ENCODE measurements at regions not wholly inside any gene's neighbourhood (a gene's known extent, or its start where the extent isn't known, plus 50 kb on each side); places are given as distances from the start of the nearest gene placed in this dataset.
"Not testable (repeated sequence)": the region's sequence is repeated elsewhere in the genome, so short reads cannot be mapped to it uniquely, and the experiment has no call there.

DNA sequence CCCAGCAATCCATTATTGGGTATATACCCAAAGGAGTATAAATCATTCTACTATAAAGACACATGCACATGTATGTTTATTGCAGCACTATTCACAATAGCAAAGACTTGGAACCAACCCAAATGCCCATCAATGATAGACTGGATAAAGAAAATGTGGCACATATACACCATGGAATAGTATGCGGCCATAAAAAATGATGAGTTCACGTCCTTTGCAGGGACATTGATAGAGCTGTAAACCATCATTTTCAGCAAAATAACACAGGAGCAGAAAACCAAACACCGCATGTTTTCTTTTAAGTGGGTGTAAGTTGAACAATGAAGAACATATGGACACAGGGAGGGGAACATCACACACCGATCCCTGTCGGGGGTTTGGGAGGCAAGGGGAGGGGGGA is 56.7 kb downstream of the PALS2 start:
- H3K27me3 Mint-ChIP-seq, H3K4me1 Mint-ChIP-seq, H3K27ac Mint-ChIP-seq, DNase-seq, H3K4me3 Mint-ChIP-seq: not testable (repeated sequence)
- Mint-ChIP-seq H3K36me3 (peaks cover 61% of the 10 kb centered on the region), H3K9me3 (peaks cover 27% of the 10 kb centered on the region)

DNA sequence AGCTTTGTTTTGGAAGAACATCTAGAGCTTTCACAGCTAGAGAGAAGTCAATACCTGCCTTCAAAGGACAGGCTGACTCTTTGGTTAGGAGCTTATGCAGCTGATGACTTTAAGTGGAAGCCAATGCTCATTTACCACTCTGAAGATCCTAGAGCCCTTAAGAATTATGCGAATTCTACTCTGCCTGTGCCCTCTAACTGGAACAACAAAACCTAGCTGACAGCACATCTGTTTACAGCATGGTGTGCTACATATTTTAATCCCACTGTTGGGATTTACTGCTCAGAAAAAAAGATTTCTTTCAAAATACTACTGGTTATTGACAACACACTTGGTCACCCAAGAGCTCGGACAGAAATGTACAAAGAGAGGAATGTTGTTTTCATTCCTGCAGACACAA is 57.3 kb downstream of the PALS2 start:
- H3K27me3 Mint-ChIP-seq: no peaks in the 10 kb centered on the region

DNA sequence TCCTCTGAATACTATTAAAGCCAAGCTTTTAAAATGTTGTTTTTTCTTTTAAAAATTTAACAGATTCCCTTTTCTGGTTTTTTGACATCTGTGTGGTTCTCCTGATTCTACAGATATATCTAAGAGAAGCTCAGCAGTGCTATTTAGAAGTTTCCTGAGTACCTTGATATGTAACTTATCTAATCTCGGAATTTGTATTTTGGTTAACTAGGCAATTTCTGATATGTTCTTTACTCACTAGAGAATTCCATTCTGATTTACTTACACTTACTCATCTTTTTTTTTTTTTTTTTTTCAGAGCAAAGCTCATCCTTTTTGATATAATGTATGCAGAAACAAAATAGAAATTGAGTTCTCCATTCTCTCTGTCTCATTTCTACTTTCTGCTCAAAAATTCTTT is 63.8 kb downstream of the PALS2 start:
- Mint-ChIP-seq H3K4me3 (no peak overlapping the region), H3K9me3 (no peaks in the 10 kb centered on the region), H3K36me3 (peaks cover 35% of the 10 kb centered on the region), H3K27me3 (no peaks in the 10 kb centered on the region), H3K27ac (no peak overlapping the region), H3K4me1 (peaks cover 7% of the 10 kb centered on the region)
- DNase-seq: no peak

More for the DNA sequence above, 57.3 kb downstream of the PALS2 start:
- peaks cover 27% of the 10 kb centered on the region for H3K9me3 Mint-ChIP-seq
- H3K4me3 Mint-ChIP-seq: no peak overlapping the region
- H3K4me1 Mint-ChIP-seq: peaks cover 7% of the 10 kb centered on the region
- H3K36me3 Mint-ChIP-seq: peaks cover 58% of the 10 kb centered on the region
- H3K27ac Mint-ChIP-seq: no peak overlapping the region
- no peak for DNase-seq

DNA sequence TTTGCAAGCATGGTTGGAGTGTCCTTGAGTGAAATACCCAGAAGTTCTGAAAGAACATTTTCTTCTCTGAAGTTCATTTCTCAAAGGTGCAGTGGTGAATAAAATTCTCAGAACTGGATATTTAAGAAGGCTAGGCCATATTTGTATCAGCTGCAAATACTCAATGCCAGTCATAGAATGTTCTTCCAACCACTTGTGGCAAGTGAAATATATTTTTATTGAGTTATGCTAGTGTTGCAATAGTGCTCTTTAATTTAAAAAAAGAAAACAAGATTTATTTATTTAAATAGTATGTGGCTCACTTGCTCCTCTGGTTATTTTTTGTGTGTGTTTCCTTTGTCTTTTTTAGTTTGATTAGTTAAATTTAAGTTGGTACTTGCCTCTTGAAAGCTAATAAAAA is 64.5 kb downstream of the PALS2 start:
- Mint-ChIP-seq H3K27ac (no peak overlapping the region), H3K4me1 (peaks cover 7% of the 10 kb centered on the region)

DNA sequence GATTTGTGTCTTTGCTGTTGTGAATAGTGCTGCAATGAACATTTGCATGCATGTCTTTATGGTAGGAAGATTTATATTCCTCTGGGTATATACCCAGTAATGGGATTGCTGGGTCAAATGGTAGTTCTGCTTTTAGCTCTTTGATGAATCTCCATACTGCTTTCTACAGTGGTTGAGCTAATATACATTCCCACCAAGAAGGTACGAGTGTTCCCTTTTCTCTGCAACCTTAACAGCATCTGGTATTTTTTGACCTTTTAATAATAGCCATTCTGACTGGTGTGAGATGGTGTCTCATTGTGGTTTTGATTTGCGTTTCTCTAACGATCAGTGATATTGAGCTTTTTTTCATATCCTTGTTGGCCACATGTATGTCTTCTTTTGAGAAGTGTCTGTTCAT is 71.3 kb downstream of the PALS2 start:
- H3K36me3 Mint-ChIP-seq: peaks cover 38% of the 10 kb centered on the region
- not testable (repeated sequence) for H3K27ac Mint-ChIP-seq, H3K9me3 Mint-ChIP-seq, H3K27me3 Mint-ChIP-seq, H3K4me3 Mint-ChIP-seq, H3K4me1 Mint-ChIP-seq, DNase-seq

More for the DNA sequence above, 64.5 kb downstream of the PALS2 start:
- Mint-ChIP-seq H3K36me3 (peaks cover 35% of the 10 kb centered on the region), H3K27me3 (no peaks in the 10 kb centered on the region), H3K4me3 (no peak overlapping the region), H3K9me3 (no peaks in the 10 kb centered on the region)
- no peak for DNase-seq

Data from activated naive CD8-positive, alpha-beta T cell treated with anti-CD3 and anti-CD28 coated beads for 36 hours (primary cell).